ENCODE measurements at regions not wholly inside any gene's neighbourhood (a gene's known extent, or its start where the extent isn't known, plus 50 kb on each side); places are given as distances from the start of the nearest gene placed in this dataset.

DNA sequence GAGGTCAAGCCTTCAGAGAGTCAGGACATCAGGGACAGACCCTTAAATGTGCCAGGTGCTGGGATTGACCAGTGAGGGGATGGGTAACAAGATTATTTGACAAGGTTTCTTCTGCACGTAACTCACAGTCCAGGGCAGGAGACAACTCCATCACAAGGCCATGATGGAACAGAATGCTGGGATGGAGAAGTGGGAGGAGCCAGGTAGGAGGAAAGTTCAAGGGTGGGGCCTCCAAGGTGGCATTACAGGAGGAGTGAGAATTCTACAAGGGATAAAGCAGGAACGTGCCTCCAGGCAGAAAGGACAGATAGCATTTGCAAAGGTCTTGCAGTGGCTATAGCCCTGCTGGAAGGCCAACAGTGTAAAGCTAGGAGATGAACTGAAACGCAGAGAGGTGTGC is 102.2 kb downstream of the FGF18 start:
- TF ChIP-seq, protein P1, sequence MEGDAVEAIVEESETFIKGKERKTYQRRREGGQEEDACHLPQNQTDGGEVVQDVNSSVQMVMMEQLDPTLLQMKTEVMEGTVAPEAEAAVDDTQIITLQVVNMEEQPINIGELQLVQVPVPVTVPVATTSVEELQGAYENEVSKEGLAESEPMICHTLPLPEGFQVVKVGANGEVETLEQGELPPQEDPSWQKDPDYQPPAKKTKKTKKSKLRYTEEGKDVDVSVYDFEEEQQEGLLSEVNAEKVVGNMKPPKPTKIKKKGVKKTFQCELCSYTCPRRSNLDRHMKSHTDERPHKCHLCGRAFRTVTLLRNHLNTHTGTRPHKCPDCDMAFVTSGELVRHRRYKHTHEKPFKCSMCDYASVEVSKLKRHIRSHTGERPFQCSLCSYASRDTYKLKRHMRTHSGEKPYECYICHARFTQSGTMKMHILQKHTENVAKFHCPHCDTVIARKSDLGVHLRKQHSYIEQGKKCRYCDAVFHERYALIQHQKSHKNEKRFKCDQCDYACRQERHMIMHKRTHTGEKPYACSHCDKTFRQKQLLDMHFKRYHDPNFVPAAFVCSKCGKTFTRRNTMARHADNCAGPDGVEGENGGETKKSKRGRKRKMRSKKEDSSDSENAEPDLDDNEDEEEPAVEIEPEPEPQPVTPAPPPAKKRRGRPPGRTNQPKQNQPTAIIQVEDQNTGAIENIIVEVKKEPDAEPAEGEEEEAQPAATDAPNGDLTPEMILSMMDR (IDR thresholded peaks at IDR 0.05; ENCODE audit: poor library complexity, severe bottlenecking): no peak
- no peak for TF ChIP-seq RAD21 (conservative IDR thresholded peaks at IDR 0.05)
- no peak for TF ChIP-seq EZH2 (IDR thresholded peaks at IDR 0.05; ENCODE audit: borderline replicate concordance, insufficient read depth, low read length, poor library complexity, severe bottlenecking)
- no peak for TF ChIP-seq EP300 (conservative IDR thresholded peaks at IDR 0.05; ENCODE audit: poor library complexity, severe bottlenecking)

Measured in neural cell (in vitro differentiated cells).